ENCODE measurements at regions not wholly inside any gene's neighbourhood (a gene's known extent, or its start where the extent isn't known, plus 50 kb on each side); places are given as distances from the start of the nearest gene placed in this dataset.

DNA sequence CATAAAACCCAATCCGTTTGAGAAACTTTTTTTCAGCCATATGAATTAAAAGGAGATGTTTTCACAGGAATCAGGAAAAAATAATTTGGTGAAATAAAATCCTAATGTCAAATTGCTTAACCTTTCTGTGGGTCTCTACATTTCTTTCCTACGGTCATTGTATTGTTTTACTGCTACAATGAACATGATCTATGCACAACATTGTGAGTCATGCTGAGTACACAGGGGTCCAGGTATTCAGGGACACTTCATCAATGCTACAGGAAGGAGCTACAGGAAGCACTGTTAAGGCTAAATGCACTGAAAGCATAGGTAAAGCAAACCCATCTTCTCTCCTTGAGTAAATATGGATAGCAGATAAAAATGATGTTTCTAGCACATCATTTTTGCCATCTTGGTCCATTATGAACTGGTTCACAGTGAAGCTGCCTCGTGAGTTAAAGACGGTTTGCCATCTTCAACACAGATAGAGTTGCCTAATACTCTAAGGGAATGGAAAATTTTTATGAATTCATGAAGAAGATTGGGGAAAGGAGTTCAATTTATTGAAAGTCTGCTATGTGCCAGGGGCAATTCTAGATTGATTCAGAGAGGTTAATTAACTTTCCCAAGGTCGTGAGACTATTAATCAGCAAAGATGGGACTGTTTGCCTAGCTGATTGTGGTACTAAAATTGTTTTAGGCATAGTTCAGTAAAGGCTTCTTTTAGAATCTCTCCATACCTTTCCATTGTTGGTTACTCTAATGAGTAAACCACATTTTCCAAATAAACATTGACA is 85.5 kb downstream of the DIRAS2 start:
- no peak overlapping the region for H3K4me3 ChIP-seq
- no peaks in the 10 kb centered on the region for H3K36me3 ChIP-seq
- TF ChIP-seq POLR2AphosphoS5 (IDR thresholded peaks at IDR 0.05), result no peak
- TF ChIP-seq EP300 (IDR thresholded peaks at IDR 0.05), result no peak
- TF ChIP-seq CTCF (IDR thresholded peaks at IDR 0.05), result no peak
- no peak for TF ChIP-seq POLR2A (IDR thresholded peaks at IDR 0.05)
- peaks cover 0 to 14% (median 5%) of the 10 kb centered on the region in 3 donors for H3K4me1 ChIP-seq
- ATAC-seq, result no peak
- no peaks in the 10 kb centered on the region for H3K9me3 ChIP-seq
- no peak overlapping the region for H3K27ac ChIP-seq
- no peaks in the 10 kb centered on the region for H3K27me3 ChIP-seq
- 88 to 93% methylated on average over 5 of the region's 5 CpGs for WGBS, 2 donors (ENCODE audit: low coverage in 1 of 2)

DNA sequence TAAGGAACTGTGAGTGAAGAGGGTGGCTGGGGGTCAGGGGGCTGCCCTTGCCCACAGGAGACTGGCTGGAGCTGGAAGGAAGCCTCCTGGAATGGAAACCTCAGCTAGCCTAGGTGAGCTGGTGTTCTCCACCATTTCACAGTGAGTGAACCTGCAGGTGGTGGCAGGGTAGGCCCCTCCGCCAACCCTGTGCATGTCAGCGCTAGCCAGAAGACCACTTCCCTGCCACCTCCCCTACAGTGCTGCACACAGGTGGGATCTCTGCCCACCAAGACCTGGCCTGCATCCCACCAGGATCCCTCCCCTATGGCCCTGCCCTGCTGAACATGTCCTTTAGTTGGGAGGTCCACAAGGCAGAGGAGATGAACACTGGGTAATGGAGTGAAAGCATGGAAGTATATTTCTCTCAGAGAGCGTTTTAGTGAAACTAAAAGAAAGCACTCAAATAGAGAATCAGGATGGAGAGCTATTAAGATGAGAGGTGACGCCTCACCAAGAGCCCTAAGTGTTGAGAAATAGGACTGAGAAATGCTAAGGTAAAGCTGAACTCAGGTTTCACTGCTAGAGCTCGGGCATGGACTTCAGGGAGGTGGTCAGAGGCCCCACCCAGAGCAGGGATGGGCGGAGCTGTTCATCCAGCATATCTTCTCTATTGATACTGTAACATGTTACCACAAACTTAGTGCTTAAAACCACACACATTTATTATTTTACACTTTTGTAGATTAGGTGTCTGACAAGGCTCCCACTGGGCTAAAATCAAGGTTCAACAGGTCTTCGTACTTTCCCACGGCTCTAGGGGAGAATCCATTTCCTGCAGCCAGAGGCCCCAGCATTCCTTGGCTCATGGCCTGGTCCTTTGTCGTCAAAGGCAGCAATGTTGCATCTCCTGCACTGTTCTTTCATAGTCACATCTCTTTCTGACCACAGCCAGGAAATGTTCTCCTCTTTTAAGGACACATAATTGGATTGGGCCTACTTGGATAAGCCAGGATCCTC is 83.2 kb downstream of the DIRAS2 start:
- no peaks in the 10 kb centered on the region for H3K27me3 ChIP-seq
- no peaks in the 10 kb centered on the region for H3K36me3 ChIP-seq
- no peak overlapping the region for H3K4me3 ChIP-seq
- no peak for ATAC-seq
- peaks cover 0 to 14% (median 5%) of the 10 kb centered on the region in 3 donors for H3K4me1 ChIP-seq
- H3K27ac ChIP-seq, result no peak overlapping the region
- H3K9me3 ChIP-seq, result no peaks in the 10 kb centered on the region
- TF ChIP-seq CTCF (IDR thresholded peaks at IDR 0.05), result no peak
- no peak for TF ChIP-seq EP300 (IDR thresholded peaks at IDR 0.05)
- TF ChIP-seq POLR2AphosphoS5 (IDR thresholded peaks at IDR 0.05), result no peak
- TF ChIP-seq POLR2A (IDR thresholded peaks at IDR 0.05), result no peak
- 78 to 82% methylated on average over 5 to 6 of the region's 9 CpGs for WGBS, 2 donors (ENCODE audit: low coverage in 1 of 2)

Small RNA genes lying in the stretch of these regions (small RNA-seq; reads per million reads assigned to genes)
- gene AL161629.2, result 0 reads per million in 4 donors
- gene MIR4290, result 0 reads per million in 4 donors

Data from gastroesophageal sphincter (tissue), 4 donors.